Right atrium auricular region (tissue), 2 donors: ENCODE measurements at regions not wholly inside any gene's neighbourhood (a gene's known extent, or its start where the extent isn't known, plus 50 kb on each side); places are given as distances from the start of the nearest gene placed in this dataset.

Experiments
- DNase-seq: peaks from one replicate; pipeline ENCODE4 v3.0.0-alpha.2; 2019; ENCODE audit warnings: low spot score
- H3K27ac ChIP-seq, 2 donors: fragments of 200-600 bp; sonication (generic); 1 replicate in 1 of 2; 2 replicates in 1 of 2; pipeline ENCODE4 v1.5.1; 2016 to 2019
- H3K27me3 ChIP-seq, 2 donors: fragments of 200-600 bp; sonication (generic); one replicate each; pipeline versions ENCODE4 v1.5.1 to v1.6.0; 2017 to 2019
- H3K36me3 ChIP-seq: fragments of 200-600 bp; sonication (generic); one replicate; pipeline ENCODE4 v1.5.1; 2016
- H3K4me1 ChIP-seq, 2 donors: fragments of 200-600 bp; sonication (generic); one replicate each; pipeline versions ENCODE4 v1.5.1 to v1.6.0; 2017 to 2019
- H3K4me3 ChIP-seq, 2 donors: fragments of 200-600 bp; sonication (generic); 1 replicate in 1 of 2; 2 replicates in 1 of 2; pipeline ENCODE4 v1.5.1; 2017 to 2019; ENCODE audit warnings: mild to moderate bottlenecking in 1 of 2, moderate library complexity in 1 of 2
- H3K9me3 ChIP-seq, 2 donors: fragments of 200-600 bp; sonication (generic); one replicate each; pipeline ENCODE4 v1.5.1; 2019
- TF ChIP-seq, protein P1 (sequence below), 2 donors: fragments of 200-600 bp; sonication (generic); IDR thresholded peaks; one replicate each; pipeline ENCODE4 v1.5.1; 2019; ENCODE audit warnings: antibody characterized with exemption in 2 of 2

DNA sequence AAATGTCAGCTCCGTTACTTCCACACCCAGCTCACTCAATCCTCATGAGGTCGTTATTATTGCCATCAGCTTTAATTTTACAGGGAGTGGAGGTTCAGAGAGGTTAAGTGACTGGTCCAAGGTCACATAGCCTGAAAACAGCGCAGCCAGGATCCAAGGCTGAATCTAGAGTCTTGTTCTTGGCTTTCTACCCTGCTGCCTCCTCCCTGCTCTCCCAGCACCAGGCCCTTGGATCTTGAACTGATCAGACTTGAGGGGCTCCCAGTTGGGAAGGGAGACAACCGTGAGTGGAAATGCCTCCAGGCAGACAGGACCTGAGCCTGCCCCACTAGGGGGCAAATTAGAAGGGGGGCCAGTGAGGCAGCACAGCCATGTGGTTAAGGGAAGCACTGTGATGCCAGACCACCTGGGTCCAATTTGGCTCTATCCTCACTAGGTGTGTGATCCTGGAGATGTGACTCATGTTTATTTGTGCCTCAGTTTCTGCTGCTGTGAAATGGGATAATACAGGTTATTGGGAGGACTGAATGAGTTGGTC lies 135.6 kb upstream of the PTPN1 start:
- H3K36me3 ChIP-seq: no peaks in the 10 kb centered on the region
- peaks cover 0 to 18% of the 10 kb centered on the region in 2 donors for H3K4me1 ChIP-seq
- no peaks in the 10 kb centered on the region for H3K27me3 ChIP-seq
- H3K9me3 ChIP-seq: no peaks in the 10 kb centered on the region
- no peak overlapping the region for H3K27ac ChIP-seq
- H3K4me3 ChIP-seq: no peak overlapping the region
- no peak for DNase-seq
- TF ChIP-seq, protein P1, sequence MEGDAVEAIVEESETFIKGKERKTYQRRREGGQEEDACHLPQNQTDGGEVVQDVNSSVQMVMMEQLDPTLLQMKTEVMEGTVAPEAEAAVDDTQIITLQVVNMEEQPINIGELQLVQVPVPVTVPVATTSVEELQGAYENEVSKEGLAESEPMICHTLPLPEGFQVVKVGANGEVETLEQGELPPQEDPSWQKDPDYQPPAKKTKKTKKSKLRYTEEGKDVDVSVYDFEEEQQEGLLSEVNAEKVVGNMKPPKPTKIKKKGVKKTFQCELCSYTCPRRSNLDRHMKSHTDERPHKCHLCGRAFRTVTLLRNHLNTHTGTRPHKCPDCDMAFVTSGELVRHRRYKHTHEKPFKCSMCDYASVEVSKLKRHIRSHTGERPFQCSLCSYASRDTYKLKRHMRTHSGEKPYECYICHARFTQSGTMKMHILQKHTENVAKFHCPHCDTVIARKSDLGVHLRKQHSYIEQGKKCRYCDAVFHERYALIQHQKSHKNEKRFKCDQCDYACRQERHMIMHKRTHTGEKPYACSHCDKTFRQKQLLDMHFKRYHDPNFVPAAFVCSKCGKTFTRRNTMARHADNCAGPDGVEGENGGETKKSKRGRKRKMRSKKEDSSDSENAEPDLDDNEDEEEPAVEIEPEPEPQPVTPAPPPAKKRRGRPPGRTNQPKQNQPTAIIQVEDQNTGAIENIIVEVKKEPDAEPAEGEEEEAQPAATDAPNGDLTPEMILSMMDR (IDR thresholded peaks at IDR 0.05): no peak

DNA sequence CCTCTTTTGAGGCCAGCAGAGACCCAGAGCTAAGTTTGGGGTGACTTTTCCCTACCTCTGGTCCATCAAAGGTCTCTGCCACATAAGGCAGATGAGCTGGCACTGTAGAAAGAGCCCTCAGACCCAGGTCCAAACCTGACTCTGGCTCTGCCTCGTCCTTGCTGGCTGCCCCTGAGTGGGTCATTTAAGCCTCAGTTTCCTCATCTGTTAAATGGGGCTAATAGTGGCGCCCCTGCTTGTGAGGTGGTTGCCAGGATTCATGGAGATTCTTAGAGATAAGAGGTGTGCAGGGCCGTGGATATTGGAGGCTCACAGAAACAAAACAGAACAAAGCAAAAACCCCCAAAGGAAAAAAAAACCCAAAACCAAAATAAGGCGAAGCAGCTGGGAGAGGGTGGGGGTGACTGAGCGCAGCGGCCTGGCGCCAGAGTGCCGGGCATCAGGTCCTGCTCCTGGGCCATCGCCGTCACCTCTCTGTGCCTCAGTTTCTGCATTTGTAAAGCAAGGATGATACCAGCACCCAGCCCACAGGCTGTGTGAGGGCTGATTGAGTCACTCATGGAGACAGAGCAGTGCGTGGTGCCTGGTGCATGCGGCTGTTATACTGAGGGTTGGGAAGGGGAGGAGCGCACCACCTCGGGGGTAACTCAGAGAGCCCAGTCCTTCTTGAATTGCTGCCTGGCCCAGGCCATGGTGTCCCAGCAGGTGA lies 133.8 kb upstream of the PTPN1 start:
- TF ChIP-seq, protein P1 (IDR thresholded peaks at IDR 0.05): no peak
- Histone ChIP-seq H3K4me3 (no peak overlapping the region), H3K4me1 (peaks cover 0 to 30% of the 10 kb centered on the region in 2 donors), H3K9me3 (no peaks in the 10 kb centered on the region), H3K36me3 (no peaks in the 10 kb centered on the region), H3K27ac (no peak overlapping the region), H3K27me3 (no peaks in the 10 kb centered on the region)
- no peak for DNase-seq

DNA sequence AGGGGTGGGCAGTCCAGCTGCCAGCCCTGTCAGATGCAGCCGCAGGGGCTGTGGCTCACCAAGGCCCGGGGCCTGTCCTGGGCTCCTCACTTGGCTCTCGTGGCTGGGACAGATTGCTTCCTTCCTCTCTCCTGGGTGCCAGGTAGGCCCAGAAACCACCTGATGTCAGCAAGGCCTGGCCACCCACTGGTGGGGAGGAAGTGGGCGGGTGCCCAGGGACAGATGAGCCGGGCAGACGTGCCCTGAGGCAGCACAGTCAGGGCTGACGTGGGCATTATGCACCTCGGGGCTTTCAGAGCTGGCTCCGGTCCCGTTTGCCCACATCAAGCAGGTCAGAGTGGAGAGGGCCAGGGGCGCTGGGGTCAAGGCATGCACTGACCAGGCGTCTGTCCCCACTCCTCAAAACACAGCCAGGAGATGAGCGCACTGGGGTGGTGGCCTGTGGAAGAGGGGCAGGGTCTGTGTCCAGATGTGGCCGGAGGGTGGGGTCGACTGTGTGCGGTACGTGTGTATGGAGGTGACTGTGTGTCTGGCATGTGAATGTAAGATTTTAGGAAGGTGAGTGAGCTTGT lies 133.2 kb upstream of the PTPN1 start:
- no peak for DNase-seq
- Histone ChIP-seq H3K4me3 (no peak overlapping the region), H3K9me3 (no peaks in the 10 kb centered on the region), H3K4me1 (peaks cover 0 to 30% of the 10 kb centered on the region in 2 donors), H3K27me3 (no peaks in the 10 kb centered on the region), H3K36me3 (no peaks in the 10 kb centered on the region), H3K27ac (no peak overlapping the region)
- TF ChIP-seq, protein P1 (IDR thresholded peaks at IDR 0.05): no peak

DNA sequence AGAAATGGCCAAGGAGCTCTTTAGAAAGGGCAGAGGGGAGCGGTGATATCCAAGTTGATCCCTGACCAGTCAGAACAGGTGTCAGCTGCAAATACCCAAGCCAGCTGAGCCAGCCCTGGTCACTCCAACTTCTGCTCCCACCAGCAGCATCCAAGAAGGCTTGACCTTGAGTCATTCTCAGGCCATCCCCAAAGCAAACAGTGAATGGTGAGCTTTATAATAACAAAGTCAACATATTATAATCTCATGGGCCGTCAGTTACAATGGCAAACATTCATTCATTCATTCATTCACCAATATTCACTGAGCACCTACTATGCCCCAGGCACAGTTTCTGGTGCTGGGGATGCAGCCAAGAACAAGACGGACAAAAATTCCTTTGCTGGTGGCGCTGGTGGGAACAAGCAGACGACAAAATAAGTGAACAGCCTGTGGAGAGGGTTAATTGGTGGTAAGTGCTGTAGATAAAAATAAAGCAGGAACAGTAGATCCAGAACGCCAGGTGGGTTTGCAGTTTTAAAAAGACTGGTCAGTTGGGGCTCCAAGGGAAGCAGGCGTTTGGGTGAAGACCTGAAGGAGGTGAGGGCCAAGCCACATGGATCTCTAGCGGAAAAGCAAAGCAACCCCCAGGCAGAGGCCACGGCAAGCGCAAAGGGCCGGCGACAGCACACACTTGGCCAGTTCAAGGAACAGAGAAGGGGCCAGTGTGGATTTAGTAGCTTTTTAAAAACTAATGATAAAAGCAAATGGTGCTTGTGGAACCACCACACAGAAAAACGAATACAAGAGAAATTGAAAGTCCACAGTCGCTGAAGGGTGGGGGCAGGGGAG lies 131.8 kb upstream of the PTPN1 start:
- TF ChIP-seq, protein P1 (IDR thresholded peaks at IDR 0.05): no peak
- no peak for DNase-seq
- Histone ChIP-seq H3K4me3 (peak overlapping the region; percentile 5 to 35), H3K9me3 (no peaks in the 10 kb centered on the region), H3K27ac (peak overlapping the region; percentile 85 to 87), H3K27me3 (no peaks in the 10 kb centered on the region), H3K36me3 (no peaks in the 10 kb centered on the region), H3K4me1 (peaks cover 0 to 30% of the 10 kb centered on the region in 2 donors)

DNA sequence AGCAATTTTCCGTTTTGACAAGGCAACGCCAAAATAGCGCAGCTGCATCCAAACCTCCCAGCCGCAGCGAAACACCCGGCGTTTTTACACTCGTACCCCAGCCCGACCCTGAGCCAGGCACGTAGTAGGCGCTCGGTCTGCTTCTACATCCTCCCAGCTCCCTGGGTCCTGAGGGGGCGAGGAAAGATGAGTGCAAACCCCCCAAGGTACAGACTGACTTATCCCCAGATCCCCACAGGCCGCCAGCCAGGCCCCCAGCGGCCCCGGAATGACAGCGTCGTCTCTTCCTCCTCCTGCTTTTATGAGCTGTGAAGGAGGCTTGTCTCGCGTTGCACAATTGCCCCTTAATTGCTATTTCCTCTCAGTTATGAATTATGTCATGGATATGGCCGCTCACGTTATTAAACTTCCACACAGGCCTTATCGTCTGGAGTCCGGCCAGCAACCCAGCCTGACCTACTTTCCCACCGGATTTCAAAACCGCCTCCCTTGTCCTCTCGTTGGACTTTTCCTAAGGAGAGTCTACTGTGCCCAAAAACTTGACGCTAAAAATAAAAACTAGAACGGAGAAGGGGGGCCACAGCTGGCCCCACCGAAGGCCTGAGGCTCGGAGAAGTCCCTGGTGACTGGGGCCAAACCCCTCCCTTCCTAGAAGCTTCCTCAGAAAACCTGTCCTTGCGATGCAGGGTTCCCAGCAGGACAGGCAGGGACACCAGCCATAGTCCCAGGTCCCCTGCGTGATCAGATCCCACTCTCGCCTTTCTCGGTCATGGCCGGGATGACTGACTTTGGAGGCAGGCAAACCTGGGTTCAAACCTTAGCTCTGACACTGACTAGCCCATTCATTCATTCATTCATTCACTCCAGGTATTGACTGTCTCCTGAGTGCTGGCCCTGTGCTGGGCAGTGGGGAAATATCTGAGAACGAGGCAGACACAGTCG lies 130.9 kb upstream of the PTPN1 start:
- peak; percentile 99 for DNase-seq
- H3K9me3 ChIP-seq: no peaks in the 10 kb centered on the region
- H3K27ac ChIP-seq: peak overlapping the region; percentile 85 to 87
- no peaks in the 10 kb centered on the region for H3K27me3 ChIP-seq
- H3K36me3 ChIP-seq: no peaks in the 10 kb centered on the region
- TF ChIP-seq, protein P1 (IDR thresholded peaks at IDR 0.05): no peak
- H3K4me1 ChIP-seq: peaks cover 0 to 30% of the 10 kb centered on the region in 2 donors
- H3K4me3 ChIP-seq: peak overlapping the region; percentile 5 to 35
